Stimulated activated CD4-positive, alpha-beta T cell treated with anti-CD3 and anti-CD28 coated beads, Interleukin-15, amount 100 ng/mL, for 24 hours (primary cell): ENCODE measurements at regions not wholly inside any gene's neighbourhood (a gene's known extent, or its start where the extent isn't known, plus 50 kb on each side); places are given as distances from the start of the nearest gene placed in this dataset.

ENCODE experiments used
- DNase-seq: peaks from one replicate; pipeline ENCODE4 v3.0.0-alpha.2; 2020

GRCh38 chr4:163582703-163583102, 88.2 kb downstream of the TMA16 start:
- DNase-seq: no peak

- DNase-seq: no peak
Observed at GRCh38 chr4:163587867-163588266, 93.4 kb downstream of the TMA16 start.

GRCh38 chr4:163588532-163588931, 94.0 kb downstream of the TMA16 start:
- DNase-seq: no peak

GRCh38 chr4:163590103-163590502, 95.6 kb downstream of the TMA16 start:
- DNase-seq: no peak

- DNase-seq: no peak
Observed at GRCh38 chr4:163590619-163591264, 96.3 kb downstream of the TMA16 start.

- DNase-seq: no peak
Observed at GRCh38 chr4:163591614-163592020, 97.1 kb downstream of the TMA16 start.

GRCh38 chr4:163592212-163592611, 97.7 kb downstream of the TMA16 start:
- no peak for DNase-seq

GRCh38 chr4:163595580-163595979, 101.1 kb downstream of the TMA16 start:
- DNase-seq: no peak

- DNase-seq: no peak
Observed at GRCh38 chr4:163598028-163598427, 103.5 kb downstream of the TMA16 start.

- DNase-seq: no peak
Observed at GRCh38 chr4:163598489-163598888, 104.0 kb downstream of the TMA16 start.

- no peak for DNase-seq
Observed at GRCh38 chr4:163600727-163601126, 106.2 kb downstream of the TMA16 start.

- no peak for DNase-seq
Observed at GRCh38 chr4:163603257-163603656, 108.8 kb downstream of the TMA16 start.

GRCh38 chr4:163606896-163607691, 112.6 kb downstream of the TMA16 start:
- no peak for DNase-seq

GRCh38 chr4:163609019-163609418, 114.5 kb downstream of the TMA16 start:
- no peak for DNase-seq

GRCh38 chr4:163610648-163611047, 116.2 kb downstream of the TMA16 start:
- DNase-seq: no peak

- DNase-seq: no peak
Observed at GRCh38 chr4:163611182-163611581, 116.7 kb downstream of the TMA16 start.

GRCh38 chr4:163611784-163612445, 117.4 kb downstream of the TMA16 start:
- DNase-seq: no peak

GRCh38 chr4:163612762-163613161, 118.3 kb downstream of the TMA16 start:
- DNase-seq: no peak

GRCh38 chr4:163613383-163613782, 118.9 kb downstream of the TMA16 start:
- DNase-seq: no peak

- no peak for DNase-seq
Observed at GRCh38 chr4:163614866-163615265, 120.4 kb downstream of the TMA16 start.

GRCh38 chr4:163618845-163619244, 124.4 kb downstream of the TMA16 start:
- no peak for DNase-seq

- DNase-seq: no peak
Observed at GRCh38 chr4:163620738-163621137, 126.2 kb downstream of the TMA16 start.

GRCh38 chr4:163621821-163622220, 127.3 kb downstream of the TMA16 start:
- no peak for DNase-seq
